SK-N-MC (cell line): ENCODE measurements at regions not wholly inside any gene's neighbourhood (a gene's known extent, or its start where the extent isn't known, plus 50 kb on each side); places are given as distances from the start of the nearest gene placed in this dataset.

Experiments
- EZH2 ChIP-seq: fragments of 200-600 bp; sonication (generic); IDR thresholded peaks from one replicate; pipeline ENCODE4 v1.6.1; 2017; ENCODE audit warnings: antibody characterized with exemption
- FOXP2 ChIP-seq: optimal IDR thresholded peaks from 2 replicates; pipeline ENCODE3; 2011; ENCODE audit warnings: mild to moderate bottlenecking, moderate library complexity; ENCODE audit not compliant: insufficient read depth; ENCODE audit errors: extremely low read length, control extremely low read depth
- POLR2AphosphoS5 ChIP-seq: IDR thresholded peaks from 2 replicates; pipeline ENCODE4 v1.6.1; 2012; ENCODE audit warnings: mild to moderate bottlenecking, low read depth, low read length, borderline replicate concordance

- TF ChIP-seq FOXP2 (no peak), POLR2AphosphoS5 (no peak), EZH2 (no peak)
These were observed 907.6 kb downstream of the EPHA4 start for GRCh38 chr2:220664272-220665107.
